DMS114 treated with DMSO at 0.1 percent for 48 hours (cell line): ENCODE measurements at regions not wholly inside any gene's neighbourhood (a gene's known extent, or its start where the extent isn't known, plus 50 kb on each side); places are given as distances from the start of the nearest gene placed in this dataset.

ENCODE experiments used
- DNase-seq: peaks from one replicate; lab custom pipeline; 2025; ENCODE audit not compliant: unreplicated experiment; lab: John Stamatoyannopoulos, UW

- no peak for DNase-seq
These were observed 845.3 kb upstream of the PTPRD start for GRCh38 chr9:11457825-11458790.

- no peak for DNase-seq
These were observed 856.9 kb upstream of the PTPRD start for GRCh38 chr9:11469745-11470144.

- no peak for DNase-seq
These were observed 858.5 kb upstream of the PTPRD start for GRCh38 chr9:11471321-11471720.

- DNase-seq: no peak
These were observed 888.0 kb upstream of the PTPRD start for GRCh38 chr9:11500780-11501179.

- DNase-seq: no peak
These were observed 894.2 kb upstream of the PTPRD start for GRCh38 chr9:11506980-11507379.

GRCh38 chr9:11537566-11537965, 924.8 kb upstream of the PTPRD start:
- DNase-seq: no peak

- DNase-seq: no peak
These were observed 930.0 kb upstream of the PTPRD start for GRCh38 chr9:11542781-11543180.

GRCh38 chr9:11546231-11546630, 933.4 kb upstream of the PTPRD start:
- DNase-seq: no peak

GRCh38 chr9:11549311-11549794, 936.6 kb upstream of the PTPRD start:
- no peak for DNase-seq

- DNase-seq: no peak
These were observed 938.3 kb upstream of the PTPRD start for GRCh38 chr9:11551106-11551505.

- DNase-seq: no peak
These were observed 945.2 kb upstream of the PTPRD start for GRCh38 chr9:11558043-11558442.

GRCh38 chr9:11559001-11559776, 946.4 kb upstream of the PTPRD start:
- no peak for DNase-seq

GRCh38 chr9:11577522-11577921, 964.7 kb upstream of the PTPRD start:
- no peak for DNase-seq

GRCh38 chr9:11595756-11596155, 983.0 kb upstream of the PTPRD start:
- no peak for DNase-seq

- DNase-seq: no peak
These were observed 1005.5 kb upstream of the PTPRD start for GRCh38 chr9:11618241-11618805.

GRCh38 chr9:11632691-11633090, 1019.9 kb upstream of the PTPRD start:
- DNase-seq: no peak

GRCh38 chr9:11646831-11647230, 1034.0 kb upstream of the PTPRD start:
- DNase-seq: no peak

GRCh38 chr9:11653867-11654266, 1039.3 kb upstream of the TYRP1 start:
- DNase-seq: no peak

- DNase-seq: no peak
These were observed 1029.3 kb upstream of the TYRP1 start for GRCh38 chr9:11663913-11664312.

- DNase-seq: no peak
These were observed 1016.4 kb upstream of the TYRP1 start for GRCh38 chr9:11676821-11677220.

- no peak for DNase-seq
These were observed 1006.5 kb upstream of the TYRP1 start for GRCh38 chr9:11686733-11687132.

GRCh38 chr9:11697126-11697525, 996.1 kb upstream of the TYRP1 start:
- no peak for DNase-seq
